ENCODE measurements at regions not wholly inside any gene's neighbourhood (a gene's known extent, or its start where the extent isn't known, plus 50 kb on each side); places are given as distances from the start of the nearest gene placed in this dataset.

GRCh38 chr3:28042707-28043106 is 198.7 kb upstream of the CMC1 start:
- TF ChIP-seq CTCF (IDR thresholded peaks at IDR 0.05; ENCODE audit: poor library complexity) (no peak), EZH2 (IDR thresholded peaks at IDR 0.05; ENCODE audit: borderline replicate concordance) (no peak)

Measured in hepatocyte (in vitro differentiated cells).